ENCODE measurements at regions not wholly inside any gene's neighbourhood (a gene's known extent, or its start where the extent isn't known, plus 50 kb on each side); places are given as distances from the start of the nearest gene placed in this dataset.
A peak's percentile ranks its signal among the peaks of the same experiment; 100 is the strongest.
"Not testable (repeated sequence)": the region's sequence is repeated elsewhere in the genome, so short reads cannot be mapped to it uniquely, and the experiment has no call there.

DNA sequence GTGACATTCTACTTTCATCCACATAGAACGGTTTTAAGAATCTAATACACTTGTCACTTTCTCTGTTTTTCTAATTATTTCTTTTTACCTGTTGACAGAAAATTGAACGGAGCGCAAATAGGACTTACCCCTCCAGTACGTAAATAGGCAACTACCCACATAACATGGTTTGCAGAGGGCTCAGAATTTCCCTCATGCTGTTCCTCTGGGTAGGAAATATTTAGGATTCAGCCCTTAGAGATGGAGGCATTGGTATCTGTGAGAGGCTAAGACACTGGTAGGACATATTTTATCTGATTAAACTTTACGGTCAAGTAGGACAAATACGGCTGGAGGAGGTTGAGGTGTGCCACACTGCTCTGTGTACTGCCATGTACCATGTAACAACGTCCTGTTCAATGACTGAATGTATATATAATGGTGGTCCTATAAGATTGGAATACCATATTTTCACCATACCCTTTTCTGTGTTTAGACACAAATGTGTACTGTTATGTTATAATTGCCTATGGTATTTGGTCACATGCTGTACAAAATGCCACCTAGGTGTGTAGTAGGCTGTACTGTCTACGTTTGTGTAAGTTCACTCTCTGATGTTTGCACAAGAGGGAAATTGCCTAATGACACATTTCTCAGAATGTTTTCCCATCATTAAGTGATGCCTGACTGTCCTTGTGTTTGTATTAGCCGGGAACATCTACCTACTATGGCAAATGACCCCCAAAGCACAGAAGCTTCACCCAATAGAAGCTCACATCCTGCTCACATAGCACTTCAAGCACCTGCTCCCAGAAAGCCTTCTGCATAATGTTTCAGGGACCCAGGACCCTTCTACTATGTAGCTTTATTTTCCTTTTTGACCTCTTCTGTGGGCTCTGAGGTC, 429.4 kb upstream of the AKR1E2 start:
- intact Hi-C loops (cut with DNase I): no loop called here
- H3K4me1 ChIP-seq: no peaks in the 10 kb centered on the region
- H3K36me3 ChIP-seq: no peaks in the 10 kb centered on the region
- no peak overlapping the region for H3K4me3 ChIP-seq
- no peak for TF ChIP-seq CTCF (IDR thresholded peaks at IDR 0.05)
- ATAC-seq (peak; percentile 50), DNase-seq (no peak)
- H3K27ac ChIP-seq: no peak overlapping the region
- H3K9me3 ChIP-seq: no peaks in the 10 kb centered on the region
- H3K27me3 ChIP-seq: no peaks in the 10 kb centered on the region

DNA sequence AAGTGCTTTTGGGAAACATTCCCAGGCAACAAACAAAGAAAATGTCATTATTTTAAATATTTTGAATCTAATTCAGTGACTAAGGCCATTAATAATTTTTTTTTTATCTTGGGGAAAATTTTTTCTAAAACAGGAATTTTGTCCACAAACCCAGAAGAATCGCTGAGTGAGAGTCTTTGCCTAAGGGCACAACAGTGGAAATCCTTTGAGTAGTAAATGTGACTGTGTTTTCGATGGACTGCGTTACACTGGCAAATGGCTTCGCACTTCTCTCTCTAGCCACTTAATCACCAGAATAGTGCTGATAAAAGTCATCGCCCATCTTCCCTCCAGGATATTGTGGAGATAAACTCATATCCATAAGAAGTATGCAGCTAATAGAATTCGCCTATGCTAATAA, 430.3 kb upstream of the AKR1E2 start:
- Histone ChIP-seq H3K9me3 (no peaks in the 10 kb centered on the region), H3K4me1 (no peaks in the 10 kb centered on the region), H3K36me3 (no peaks in the 10 kb centered on the region), H3K4me3 (no peak overlapping the region), H3K27me3 (no peaks in the 10 kb centered on the region), H3K27ac (no peak overlapping the region)
- TF ChIP-seq CTCF (IDR thresholded peaks at IDR 0.05): no peak
- intact Hi-C loops (cut with DNase I): no loop called here
- DNase-seq: no peak
- ATAC-seq: no peak

DNA sequence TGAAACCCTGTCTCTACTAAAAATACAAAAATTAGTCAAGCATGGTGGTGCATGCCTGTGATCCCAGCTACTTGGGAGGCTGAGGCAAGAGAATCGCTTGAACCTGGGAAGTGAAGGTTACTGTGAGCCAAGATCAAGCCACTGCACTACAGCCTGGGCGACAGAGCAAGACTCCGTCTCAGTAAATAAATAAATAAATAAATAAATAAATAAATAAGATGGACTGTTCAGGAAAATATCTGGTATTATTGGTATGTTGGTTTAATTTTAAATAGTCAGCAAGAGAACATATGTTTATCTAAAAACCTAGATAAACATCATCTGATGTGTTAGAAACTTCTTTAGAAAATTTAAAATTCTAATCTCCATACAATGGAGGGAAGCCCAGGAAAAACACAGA, 431.6 kb upstream of the AKR1E2 start:
- H3K27me3 ChIP-seq; H3K4me3 ChIP-seq; intact Hi-C loops (cut with DNase I); H3K36me3 ChIP-seq; DNase-seq; H3K27ac ChIP-seq; ATAC-seq; H3K9me3 ChIP-seq; H3K4me1 ChIP-seq: not testable (repeated sequence)

- no peak for DNase-seq
- Histone ChIP-seq H3K36me3 (no peaks in the 10 kb centered on the region), H3K9me3 (no peaks in the 10 kb centered on the region), H3K27ac (no peak overlapping the region), H3K4me3 (no peak overlapping the region), H3K4me1 (no peaks in the 10 kb centered on the region), H3K27me3 (no peaks in the 10 kb centered on the region)
- intact Hi-C loops (cut with DNase I): no loop called here
- no peak for ATAC-seq
- no peak for TF ChIP-seq CTCF (IDR thresholded peaks at IDR 0.05)
Measured at GRCh38 chr10:4391683-4392082, 434.3 kb upstream of the AKR1E2 start.

DNA sequence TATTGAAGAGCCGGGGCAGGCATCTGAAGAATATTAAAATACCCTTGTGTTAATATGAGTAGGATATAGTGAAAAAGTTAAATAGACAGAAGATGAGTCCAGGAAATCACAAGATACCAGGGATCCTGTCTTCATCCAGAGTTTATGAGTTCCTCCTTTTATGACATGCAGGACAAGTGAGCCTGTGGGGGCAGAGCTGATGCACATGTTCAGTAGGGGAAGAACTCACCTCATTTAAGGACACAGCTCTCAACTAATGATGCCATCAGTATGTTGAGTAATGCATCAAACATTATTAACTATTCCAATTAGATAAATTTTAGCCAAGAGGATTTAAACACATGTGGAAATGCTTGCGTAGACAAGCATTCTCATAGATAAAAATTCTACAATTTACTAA, 435.8 kb upstream of the AKR1E2 start:
- intact Hi-C loops (cut with DNase I): no loop called here

More for the DNA sequence above, 435.8 kb upstream of the AKR1E2 start:
- Histone ChIP-seq H3K27ac (no peak overlapping the region), H3K4me3 (no peak overlapping the region), H3K36me3 (no peaks in the 10 kb centered on the region), H3K4me1 (no peaks in the 10 kb centered on the region), H3K9me3 (no peaks in the 10 kb centered on the region), H3K27me3 (no peaks in the 10 kb centered on the region)
- ATAC-seq (no peak), DNase-seq (no peak)
- TF ChIP-seq CTCF (IDR thresholded peaks at IDR 0.05): no peak

Measured in left lung (tissue), 4 donors.